Smooth muscle cell (in vitro differentiated cells): ENCODE measurements at regions not wholly inside any gene's neighbourhood (a gene's known extent, or its start where the extent isn't known, plus 50 kb on each side); places are given as distances from the start of the nearest gene placed in this dataset.

Experiments used
- DNase-seq: peaks from one replicate; lab custom pipeline; 2025; ENCODE audit not compliant: unreplicated experiment; lab: John Stamatoyannopoulos, UW
- H2AFZ ChIP-seq: fragments of 200-600 bp; sonication (generic); 2 replicates; pipeline ENCODE4 v1.6.0; 2016; ENCODE audit warnings: antibody characterized with exemption, low read depth, mild to moderate bottlenecking
- H3F3A ChIP-seq: fragments of 200-600 bp; sonication (generic); 2 replicates; pipeline ENCODE4 v1.6.0; 2017; ENCODE audit warnings: antibody characterized with exemption, low read depth
- H3K27ac ChIP-seq: fragments of 200-600 bp; sonication (generic); 2 replicates; pipeline ENCODE4 v1.5.1; 2016; ENCODE audit warnings: low read depth, mild to moderate bottlenecking
- H3K27me3 ChIP-seq: fragments of 200-600 bp; sonication (generic); 2 replicates; pipeline ENCODE4 v1.6.1; 2016; ENCODE audit warnings: low read depth, mild to moderate bottlenecking
- H3K36me3 ChIP-seq: fragments of 200-600 bp; sonication (generic); 2 replicates; pipeline ENCODE4 v1.5.1; 2016; ENCODE audit warnings: low read depth
- H3K4me1 ChIP-seq: fragments of 200-600 bp; sonication (generic); 2 replicates; pipeline ENCODE4 v1.5.1; 2016; ENCODE audit warnings: low read depth
- H3K4me2 ChIP-seq: fragments of 200-600 bp; sonication (generic); 2 replicates; pipeline ENCODE4 v1.6.0; 2016; ENCODE audit warnings: mild to moderate bottlenecking
- H3K4me3 ChIP-seq: fragments of 200-600 bp; sonication (generic); 2 replicates; pipeline ENCODE4 v1.5.1; 2016; ENCODE audit warnings: mild to moderate bottlenecking
- H3K79me2 ChIP-seq: fragments of 200-600 bp; sonication (generic); 2 replicates; pipeline ENCODE4 v1.6.0; 2016; ENCODE audit warnings: low read depth, mild to moderate bottlenecking
- H3K9ac ChIP-seq: fragments of 200-600 bp; sonication (generic); 2 replicates; pipeline ENCODE4 v1.6.0; 2016; ENCODE audit warnings: low read depth
- H3K9me3 ChIP-seq: fragments of 200-600 bp; sonication (generic); replicated peaks from 2 replicates; pipeline ENCODE4 v1.5.1; 2016; ENCODE audit warnings: low read depth
- H4K20me1 ChIP-seq: fragments of 200-600 bp; sonication (generic); 2 replicates; pipeline ENCODE4 v1.6.0; 2016; ENCODE audit warnings: low read depth
- WGBS: methylation state at CpG from one replicate; pipeline ENCODE4 v1.1.7; 2016; ENCODE audit warnings: low lambda C conversion rate; 5-methylcytosine and 5-hydroxymethylcytosine counted together
- TF ChIP-seq, protein P1 (sequence below): fragments of 200-600 bp; sonication (generic); IDR thresholded peaks from 2 replicates; pipeline ENCODE4 v1.5.1; 2017; ENCODE audit warnings: borderline replicate concordance, mild to moderate bottlenecking, antibody characterized with exemption; ENCODE audit not compliant: insufficient read depth, poor library complexity, severe bottlenecking

DNA sequence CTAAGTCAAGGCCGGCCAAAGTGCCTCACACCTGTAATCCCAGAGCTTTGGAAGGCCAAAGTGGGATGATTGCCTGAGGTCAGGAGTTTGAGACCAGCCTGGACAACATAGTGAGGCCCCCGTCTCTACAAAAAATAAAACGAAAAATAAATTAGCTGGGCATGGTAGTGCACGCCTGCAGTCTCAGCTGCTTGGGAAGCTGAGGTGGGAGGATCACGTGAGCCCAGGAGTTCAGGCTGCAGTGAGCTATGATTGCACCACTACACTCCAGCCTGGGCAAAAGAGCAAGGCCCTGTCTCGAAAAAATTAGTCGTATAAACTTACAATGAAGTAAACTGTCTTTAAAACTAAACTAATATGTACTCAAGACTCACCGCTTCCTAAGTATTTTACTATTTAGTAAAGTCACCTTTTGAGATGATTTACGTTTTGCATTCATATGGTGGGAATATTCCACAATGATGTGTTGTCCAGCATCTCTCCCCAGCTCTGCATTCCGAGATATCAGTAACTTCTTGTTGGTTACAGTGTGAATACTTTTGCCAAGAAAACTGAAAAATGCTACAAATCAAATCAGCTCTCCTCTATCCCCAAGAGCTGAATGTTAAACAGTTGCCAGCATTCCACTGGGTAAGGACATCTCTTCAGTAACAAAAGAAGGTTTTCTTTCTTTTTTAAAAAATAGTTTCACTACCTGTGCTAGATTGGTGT lies 84.9 kb upstream of the C21orf91 start:
- H3K9ac ChIP-seq = no peak overlapping the region
- H3K4me3 ChIP-seq = no peak overlapping the region
- H3K9me3 ChIP-seq = no peaks in the 10 kb centered on the region
- H4K20me1 ChIP-seq = no peaks in the 10 kb centered on the region
- H2AFZ ChIP-seq = no peak overlapping the region
- TF ChIP-seq, protein P1, sequence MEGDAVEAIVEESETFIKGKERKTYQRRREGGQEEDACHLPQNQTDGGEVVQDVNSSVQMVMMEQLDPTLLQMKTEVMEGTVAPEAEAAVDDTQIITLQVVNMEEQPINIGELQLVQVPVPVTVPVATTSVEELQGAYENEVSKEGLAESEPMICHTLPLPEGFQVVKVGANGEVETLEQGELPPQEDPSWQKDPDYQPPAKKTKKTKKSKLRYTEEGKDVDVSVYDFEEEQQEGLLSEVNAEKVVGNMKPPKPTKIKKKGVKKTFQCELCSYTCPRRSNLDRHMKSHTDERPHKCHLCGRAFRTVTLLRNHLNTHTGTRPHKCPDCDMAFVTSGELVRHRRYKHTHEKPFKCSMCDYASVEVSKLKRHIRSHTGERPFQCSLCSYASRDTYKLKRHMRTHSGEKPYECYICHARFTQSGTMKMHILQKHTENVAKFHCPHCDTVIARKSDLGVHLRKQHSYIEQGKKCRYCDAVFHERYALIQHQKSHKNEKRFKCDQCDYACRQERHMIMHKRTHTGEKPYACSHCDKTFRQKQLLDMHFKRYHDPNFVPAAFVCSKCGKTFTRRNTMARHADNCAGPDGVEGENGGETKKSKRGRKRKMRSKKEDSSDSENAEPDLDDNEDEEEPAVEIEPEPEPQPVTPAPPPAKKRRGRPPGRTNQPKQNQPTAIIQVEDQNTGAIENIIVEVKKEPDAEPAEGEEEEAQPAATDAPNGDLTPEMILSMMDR = no peak
- no peaks in the 10 kb centered on the region for H3K79me2 ChIP-seq
- no peaks in the 10 kb centered on the region for H3K36me3 ChIP-seq
- WGBS = 91% methylated on average over 10 of the region's 10 CpGs
- DNase-seq = no peak
- peaks cover 3% of the 10 kb centered on the region for H3K4me1 ChIP-seq
- H3K27me3 ChIP-seq = no peaks in the 10 kb centered on the region
- H3K4me2 ChIP-seq = no peak overlapping the region
- no peak overlapping the region for H3K27ac ChIP-seq
- H3F3A ChIP-seq = no peaks in the 10 kb centered on the region

DNA sequence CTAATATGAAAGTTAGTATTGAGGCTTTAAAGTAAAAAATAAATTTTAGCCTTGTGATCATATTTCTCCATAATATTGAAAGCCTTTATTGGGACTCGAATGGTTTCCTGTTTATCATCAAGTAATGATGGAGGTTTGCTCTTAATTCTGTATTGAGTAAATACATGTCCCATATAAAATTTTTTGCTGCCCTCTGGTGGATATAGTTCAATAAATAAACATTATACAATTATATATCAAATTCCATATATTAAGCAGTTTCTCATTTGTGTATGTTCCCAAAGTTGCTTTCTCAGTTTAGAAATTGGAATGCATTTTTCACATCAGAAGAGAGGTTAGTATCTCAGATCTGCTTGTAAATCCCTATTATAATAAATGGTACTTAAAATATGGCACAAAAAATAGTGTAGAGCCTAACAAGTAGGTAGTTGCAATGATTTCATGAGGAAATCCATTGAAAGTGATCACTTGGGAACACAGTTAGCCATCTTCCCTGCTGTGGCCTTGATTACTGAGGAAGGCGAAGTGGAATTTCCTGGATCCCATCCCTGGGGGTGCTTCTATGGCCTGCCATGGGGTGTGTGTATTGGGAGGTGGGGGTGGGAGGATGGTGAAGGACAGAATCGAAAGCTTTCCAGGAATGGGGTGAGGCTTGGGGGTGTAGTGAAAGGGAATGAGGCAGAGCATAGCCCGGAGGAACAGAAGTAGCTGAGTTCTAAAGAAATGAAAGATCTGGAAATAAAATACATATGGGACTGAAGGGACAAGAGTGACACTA lies 84.1 kb upstream of the C21orf91 start:
- Histone ChIP-seq H3K27ac (no peak overlapping the region), H2AFZ (no peak overlapping the region), H3K9me3 (no peaks in the 10 kb centered on the region), H4K20me1 (no peaks in the 10 kb centered on the region), H3K4me1 (peaks cover 3% of the 10 kb centered on the region), H3K4me2 (no peak overlapping the region), H3K79me2 (no peaks in the 10 kb centered on the region), H3K9ac (no peak overlapping the region), H3K36me3 (no peaks in the 10 kb centered on the region), H3K27me3 (no peaks in the 10 kb centered on the region), H3F3A (no peaks in the 10 kb centered on the region), H3K4me3 (no peak overlapping the region)
- no peak for DNase-seq
- TF ChIP-seq, protein P1 = peak; percentile 38
- 79% methylated on average over 4 of the region's 4 CpGs for WGBS

GRCh38 chr21:17901458-17902079 lies 82.4 kb upstream of the C21orf91 start:
- H3K27me3 ChIP-seq = no peaks in the 10 kb centered on the region
- no peak overlapping the region for H3K4me2 ChIP-seq
- WGBS = 77% methylated on average over 10 of the region's 10 CpGs
- no peak overlapping the region for H3K9ac ChIP-seq
- H3K79me2 ChIP-seq = no peaks in the 10 kb centered on the region
- no peaks in the 10 kb centered on the region for H4K20me1 ChIP-seq
- no peak overlapping the region for H2AFZ ChIP-seq
- no peaks in the 10 kb centered on the region for H3K36me3 ChIP-seq
- H3K9me3 ChIP-seq = no peaks in the 10 kb centered on the region
- no peaks in the 10 kb centered on the region for H3F3A ChIP-seq
- TF ChIP-seq, protein P1 = no peak
- no peak overlapping the region for H3K27ac ChIP-seq
- peaks cover 3% of the 10 kb centered on the region for H3K4me1 ChIP-seq
- H3K4me3 ChIP-seq = no peak overlapping the region
- no peak for DNase-seq
